Stimulated activated CD4-positive, alpha-beta T cell treated with anti-CD3 and anti-CD28 coated beads, Interleukin-1b, Interleukin-23, amount 100 ng/mL, for 48 hours (primary cell): ENCODE measurements at regions not wholly inside any gene's neighbourhood (a gene's known extent, or its start where the extent isn't known, plus 50 kb on each side); places are given as distances from the start of the nearest gene placed in this dataset.
A peak's percentile ranks its signal among the peaks of the same experiment; 100 is the strongest.

Source experiments
- DNase-seq: peaks from one replicate; pipeline ENCODE4 v3.0.0-alpha.2; 2020

DNA sequence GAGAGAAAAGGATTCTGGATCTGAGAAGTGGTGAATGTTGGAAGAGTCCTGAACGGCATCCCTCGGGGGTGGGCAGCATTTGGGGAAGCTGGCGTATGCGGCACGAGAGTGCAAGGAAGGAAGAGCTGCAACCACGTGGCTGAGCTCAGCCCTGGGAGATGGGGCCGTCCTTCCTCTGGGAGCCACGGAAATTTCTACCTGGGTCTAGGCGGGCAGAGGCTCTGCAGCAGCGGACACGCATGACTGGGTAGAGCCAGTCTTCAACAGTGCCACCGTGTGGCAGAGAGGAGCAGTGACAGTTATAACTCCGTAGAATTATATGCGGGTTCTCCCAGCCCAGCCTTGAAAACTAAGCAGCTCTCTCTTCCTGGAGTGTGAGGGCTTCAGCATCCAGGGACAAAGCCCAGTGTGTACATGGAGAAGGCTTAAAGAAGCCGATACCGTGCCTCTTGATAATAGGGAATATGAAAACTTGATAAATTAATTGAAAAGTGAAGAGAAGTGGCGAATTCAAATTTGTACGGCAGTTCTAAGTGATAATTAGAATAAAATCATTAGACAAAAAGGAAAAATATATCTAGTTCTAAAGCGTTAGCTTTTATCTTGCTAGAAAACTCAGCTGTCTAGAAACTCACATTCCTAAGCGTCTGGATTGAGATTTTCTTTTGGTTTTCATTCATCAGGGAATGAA is 82.9 kb upstream of the STXBP6 start:
- DNase-seq, result peak; percentile 42

DNA sequence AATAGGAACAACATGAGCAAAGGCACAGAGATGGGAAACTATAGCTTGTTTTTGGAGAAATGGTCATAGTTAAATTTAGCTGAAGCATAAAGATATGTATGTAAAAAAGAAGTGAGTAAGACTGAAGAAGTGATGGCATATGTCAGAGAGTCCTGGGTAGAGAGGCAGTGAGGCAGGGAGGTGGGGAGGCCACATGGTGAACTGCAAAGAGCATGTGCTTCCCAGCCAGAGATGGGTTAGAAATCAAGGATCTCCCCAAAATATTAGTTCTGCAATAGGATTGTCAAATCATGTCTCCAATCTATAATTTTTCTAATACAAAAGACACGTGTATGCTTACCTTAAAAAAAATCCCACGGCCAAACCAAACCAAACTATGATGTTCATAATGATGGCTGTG is 82.1 kb upstream of the STXBP6 start:
- DNase-seq, result no peak

DNA sequence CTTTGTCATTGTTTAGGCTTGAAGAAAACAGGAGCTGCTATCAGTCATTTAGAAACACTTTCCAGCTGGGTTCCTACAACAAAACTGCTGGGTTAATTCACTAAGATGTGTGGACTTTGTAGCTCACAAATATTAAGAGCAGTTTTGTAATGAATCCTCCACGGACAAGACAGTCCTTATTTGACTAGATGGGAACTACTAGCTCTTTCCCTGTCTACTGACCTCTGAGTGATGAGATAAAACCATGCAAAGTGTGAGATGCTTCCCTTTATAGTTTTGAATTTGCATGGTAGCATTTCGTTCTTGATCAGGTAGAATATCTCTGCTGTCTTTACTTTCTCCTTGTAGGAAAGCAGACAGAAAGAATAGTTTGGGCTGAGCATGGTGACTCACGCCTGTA is 72.9 kb upstream of the STXBP6 start:
- no peak for DNase-seq

- DNase-seq, result no peak
Observed at GRCh38 chr14:25122211-25122610, 72.3 kb upstream of the STXBP6 start.

GRCh38 chr14:25121337-25122129 is 71.6 kb upstream of the STXBP6 start:
- no peak for DNase-seq

GRCh38 chr14:25120261-25120660 is 70.3 kb upstream of the STXBP6 start:
- DNase-seq, result no peak

- no peak for DNase-seq
Observed at GRCh38 chr14:25118671-25119070, 68.7 kb upstream of the STXBP6 start.

- DNase-seq, result no peak
Observed at GRCh38 chr14:25117342-25117741, 67.4 kb upstream of the STXBP6 start.

DNA sequence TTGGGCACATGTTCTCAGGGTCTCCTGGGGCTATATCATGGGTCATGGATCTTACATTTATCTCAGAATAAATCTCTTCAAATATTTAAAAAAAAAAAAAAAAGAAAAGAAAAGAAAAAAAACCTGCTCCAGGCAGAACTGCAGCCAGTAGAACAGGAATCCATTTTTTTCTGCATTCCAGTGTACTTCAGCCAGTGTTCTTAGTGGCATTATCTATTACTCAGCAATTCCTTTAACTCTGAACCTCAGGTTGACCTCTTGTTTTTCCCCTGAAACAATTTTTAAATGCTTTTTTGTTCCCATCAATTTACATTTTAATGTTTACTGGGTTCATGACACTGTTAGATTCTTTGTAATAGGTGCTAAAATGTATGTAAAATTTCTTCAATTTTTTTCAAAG is 66.7 kb upstream of the STXBP6 start:
- DNase-seq, result no peak

DNA sequence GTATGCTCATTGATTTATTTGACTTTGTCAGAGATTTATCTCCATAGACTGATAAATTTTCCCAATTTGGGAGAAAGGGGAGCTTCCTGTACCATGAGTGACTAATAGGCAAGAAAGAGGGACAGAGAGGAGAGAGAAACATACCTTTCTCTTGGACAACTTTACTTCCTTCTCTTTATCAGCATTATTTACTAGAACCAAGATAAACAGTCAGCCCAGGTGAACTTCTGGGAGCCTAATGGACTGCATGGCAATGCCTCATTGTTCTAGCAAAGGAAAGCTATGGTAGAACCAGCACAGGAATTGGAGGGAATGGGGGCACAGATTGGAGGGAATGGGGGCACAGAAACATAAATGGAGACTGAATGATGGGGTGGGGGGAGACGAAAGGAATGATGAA is 63.4 kb upstream of the STXBP6 start:
- no peak for DNase-seq

DNA sequence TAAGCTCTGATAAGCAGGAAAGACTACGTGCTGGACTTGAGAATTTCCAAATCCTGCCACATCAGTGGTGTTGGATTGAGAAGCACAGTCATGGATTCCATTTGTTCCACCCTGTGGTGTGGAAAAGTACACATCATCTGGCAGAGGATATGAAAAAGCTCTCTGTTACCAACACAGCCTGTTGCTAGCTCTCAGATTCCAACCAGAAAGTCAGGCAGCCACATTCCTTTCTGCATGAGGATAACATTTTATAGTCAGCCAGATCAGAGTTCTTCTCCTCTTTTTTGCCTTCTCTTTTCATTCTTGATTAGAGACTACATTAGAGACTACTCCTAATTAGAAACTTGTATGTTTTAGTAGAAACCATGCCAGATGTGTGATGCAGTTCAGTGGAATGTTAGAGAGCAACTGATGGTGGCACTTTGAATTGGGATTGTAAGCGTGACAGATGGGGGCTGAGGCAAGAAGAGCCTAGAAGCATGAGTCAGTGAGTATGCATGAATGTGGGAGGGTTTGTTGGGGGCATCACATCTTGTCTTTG is 61.2 kb upstream of the STXBP6 start:
- no peak for DNase-seq

DNA sequence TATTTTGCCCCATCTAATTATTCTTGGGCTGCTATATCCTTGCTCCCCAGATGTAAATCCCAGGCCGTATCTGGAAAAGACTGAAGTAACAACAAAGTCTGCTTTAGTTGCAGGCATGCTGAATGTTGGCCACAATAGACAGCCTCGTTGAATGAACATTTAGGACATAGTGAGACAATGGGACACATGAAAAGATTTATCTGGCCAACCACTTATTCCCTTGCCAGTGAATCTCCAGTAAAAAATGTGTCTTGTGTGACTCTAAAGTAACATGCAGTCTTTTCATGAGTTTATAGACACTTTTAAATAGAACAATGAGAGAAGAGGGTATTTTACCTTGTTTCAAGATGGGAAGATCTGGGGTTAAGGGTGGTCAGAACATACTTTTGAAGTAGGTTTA is 60.2 kb upstream of the STXBP6 start:
- no peak for DNase-seq

GRCh38 chr14:25108959-25109358 is 59.0 kb upstream of the STXBP6 start:
- DNase-seq, result no peak

DNA sequence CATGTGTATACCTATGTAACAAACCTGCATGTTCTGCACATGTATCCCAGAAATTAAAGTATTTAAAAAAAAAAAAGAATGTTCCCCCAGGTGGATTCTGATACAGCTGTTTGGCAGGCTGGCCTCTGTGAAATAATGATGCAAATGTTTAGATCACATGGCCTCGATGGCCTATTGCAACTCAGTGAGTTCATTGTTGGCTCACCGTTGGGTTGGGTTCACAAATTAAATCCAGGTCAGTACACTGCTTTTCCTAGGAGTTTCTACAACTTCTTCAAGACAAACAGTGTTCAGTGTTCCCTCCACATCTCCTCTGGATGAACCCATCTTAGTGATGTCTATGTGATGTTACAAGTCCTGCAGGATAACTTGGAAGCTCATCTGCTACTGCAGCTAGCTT is 58.3 kb upstream of the STXBP6 start:
- DNase-seq, result no peak

DNA sequence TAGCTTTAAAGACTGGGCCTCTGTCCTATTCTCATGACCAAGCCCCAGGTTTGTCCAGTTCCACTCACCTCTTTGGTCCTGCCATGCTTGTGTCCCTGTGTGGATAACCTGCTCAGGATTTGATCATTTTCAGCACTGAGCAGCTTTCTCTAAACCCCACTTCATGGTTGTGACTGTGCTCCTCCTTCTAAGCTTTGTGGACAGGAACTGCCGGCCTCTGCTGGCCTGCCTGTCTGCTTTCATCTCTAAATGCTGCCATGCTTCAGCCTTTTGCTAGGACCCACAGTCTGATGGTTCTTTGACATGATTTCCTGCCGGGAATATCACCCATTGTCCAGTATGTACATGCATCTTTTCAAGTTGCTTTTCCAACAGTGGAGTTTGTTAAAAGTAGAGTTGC is 53.9 kb upstream of the STXBP6 start:
- DNase-seq, result no peak

DNA sequence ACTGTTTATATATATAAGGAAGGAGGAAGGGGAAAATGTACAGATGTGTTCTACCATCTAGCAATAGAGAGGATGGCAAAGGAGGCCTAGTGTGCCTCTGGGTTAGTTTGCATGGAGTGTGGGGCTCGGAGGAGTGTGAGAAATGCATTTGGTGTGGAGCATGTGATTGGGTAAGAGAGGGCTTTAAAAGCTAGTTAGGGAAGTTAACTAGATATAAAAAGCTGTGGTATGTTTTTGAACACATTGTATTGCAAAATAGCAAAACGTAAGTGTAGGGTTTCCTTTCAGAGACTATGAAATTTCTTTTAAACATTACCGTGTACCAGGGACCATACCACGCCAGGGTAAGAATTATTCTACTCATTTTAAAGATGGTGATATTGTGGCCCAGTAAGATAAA is 53.3 kb upstream of the STXBP6 start:
- no peak for DNase-seq

- DNase-seq, result no peak
Observed at GRCh38 chr14:25102788-25103187, 52.8 kb upstream of the STXBP6 start.

- no peak for DNase-seq
Observed at GRCh38 chr14:25101276-25101675, 51.3 kb upstream of the STXBP6 start.
